ENCODE measurements at regions not wholly inside any gene's neighbourhood (a gene's known extent, or its start where the extent isn't known, plus 50 kb on each side); places are given as distances from the start of the nearest gene placed in this dataset.

DNA sequence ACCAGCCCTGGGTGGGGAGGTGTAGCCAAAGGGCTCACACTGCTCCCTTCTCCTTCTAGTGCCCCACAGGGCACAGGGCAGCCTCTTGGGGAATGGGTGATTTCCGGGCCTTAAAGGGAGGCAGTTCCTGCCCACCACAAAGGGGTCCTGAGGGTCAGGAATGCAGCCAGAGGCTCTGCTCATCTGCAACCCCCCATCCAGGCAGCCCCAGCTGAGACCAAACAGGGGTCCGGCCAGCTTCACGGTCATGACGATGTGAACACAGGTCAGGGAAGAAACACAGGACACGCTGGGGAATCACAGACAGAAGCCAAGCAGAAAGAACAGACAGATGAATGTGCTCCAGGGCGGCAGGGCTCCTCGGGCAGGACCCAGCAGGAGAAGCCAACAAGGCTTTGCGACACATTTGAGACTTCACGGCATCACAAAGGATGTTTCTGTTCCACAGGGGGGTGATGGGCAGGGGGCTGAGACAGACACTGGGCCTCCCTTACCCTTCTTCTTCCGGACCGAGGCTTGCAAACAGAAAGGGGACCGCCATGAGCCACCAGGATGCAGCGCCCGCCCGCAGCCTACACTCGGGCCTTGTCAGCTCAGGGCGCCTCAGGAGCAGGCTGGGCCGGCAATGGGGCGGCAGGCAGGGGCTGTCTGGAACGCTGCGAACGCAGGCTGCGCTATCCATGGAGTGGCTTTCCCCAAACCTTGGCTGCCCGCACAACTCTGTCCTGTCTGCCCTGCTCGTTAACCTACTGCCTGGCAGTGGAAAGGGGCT is 101.9 kb downstream of the CTTN start:
- TF ChIP-seq ARNT (IDR thresholded peaks at IDR 0.05), result no peak
- TF ChIP-seq ELF4 (IDR thresholded peaks at IDR 0.05), result no peak
- no peak for TF ChIP-seq SUZ12 (IDR thresholded peaks at IDR 0.05)
- no peak for TF ChIP-seq NFRKB (IDR thresholded peaks at IDR 0.05)
- no peak for TF ChIP-seq LEF1 (IDR thresholded peaks at IDR 0.05; ENCODE audit: borderline replicate concordance)
- no peak for TF ChIP-seq FOXK2 (IDR thresholded peaks at IDR 0.05)
- TF ChIP-seq FOXM1 (IDR thresholded peaks at IDR 0.05; ENCODE audit: borderline replicate concordance), result no peak
- TF ChIP-seq BHLHE40 (IDR thresholded peaks at IDR 0.05; ENCODE audit: borderline replicate concordance), result no peak
- no peak for TF ChIP-seq SP1 (IDR thresholded peaks at IDR 0.05)

All from HEK293T (cell line).